ENCODE measurements at regions not wholly inside any gene's neighbourhood (a gene's known extent, or its start where the extent isn't known, plus 50 kb on each side); places are given as distances from the start of the nearest gene placed in this dataset.
"Not testable (repeated sequence)": the region's sequence is repeated elsewhere in the genome, so short reads cannot be mapped to it uniquely, and the experiment has no call there.

- intact Hi-C loops (cut with DNase I), result loop anchor here in 1 of 2 donors (10.0 kb wide), 1 partner anchor 151 kb away; the partner anchor contains the start of gene NANOS1
- Histone ChIP-seq H3K27ac (no peak overlapping the region), H3K4me1 (peaks cover 8% of the 10 kb centered on the region), H3K27me3 (ENCODE audit: insufficient read depth in 3 of 3, low read length in 2 of 3) (no peaks in the 10 kb centered on the region), H3K9me3 (no peaks in the 10 kb centered on the region), H3K4me3 (no peak overlapping the region), H3K36me3 (ENCODE audit: insufficient read depth in 1 of 2, low read depth in 1 of 2) (no peaks in the 10 kb centered on the region)
- WGBS, 3 donors, result 83 to 89% (median 86%) methylated on average over 2 of the region's 2 CpGs
- TF ChIP-seq CTCF (IDR thresholded peaks at IDR 0.05), result no peak
- DNase-seq (no peak), ATAC-seq (no peak)
Measured at GRCh38 chr10:118874171-118874570, 119.4 kb upstream of the CACUL1 start.

- ATAC-seq (peak; percentile 69 to 94 (median 90)), DNase-seq (no peak)
- Histone ChIP-seq H3K36me3 (ENCODE audit: insufficient read depth in 1 of 2, low read depth in 1 of 2) (no peaks in the 10 kb centered on the region), H3K9me3 (no peaks in the 10 kb centered on the region), H3K4me1 (peaks cover 8% of the 10 kb centered on the region), H3K27me3 (ENCODE audit: insufficient read depth in 3 of 3, low read length in 2 of 3) (no peaks in the 10 kb centered on the region), H3K4me3 (no peak overlapping the region), H3K27ac (peak overlapping the region; percentile 36)
- intact Hi-C loops (cut with DNase I), result loop anchor here in 1 of 2 donors (10.0 kb wide), 1 partner anchor 150 kb away; the partner anchor contains the start of gene NANOS1
- TF ChIP-seq CTCF (IDR thresholded peaks at IDR 0.05), result no peak
- WGBS, 3 donors, result 79 to 87% (median 80%) methylated on average over 1 of the region's 1 CpG
Measured at GRCh38 chr10:118875087-118875486, 120.3 kb upstream of the CACUL1 start.

GRCh38 chr10:118882741-118883140, 128.0 kb upstream of the CACUL1 start:
- no peak for TF ChIP-seq CTCF (IDR thresholded peaks at IDR 0.05)
- no peaks in the 10 kb centered on the region for H3K36me3 ChIP-seq (ENCODE audit: insufficient read depth in 1 of 2, low read depth in 1 of 2)
- no peaks in the 10 kb centered on the region for H3K27me3 ChIP-seq (ENCODE audit: insufficient read depth in 3 of 3, low read length in 2 of 3)
- intact Hi-C loops (cut with DNase I), result no loop called here
- no peaks in the 10 kb centered on the region for H3K4me1 ChIP-seq
- ATAC-seq, result no peak
- H3K27ac ChIP-seq, result no peak overlapping the region
- H3K9me3 ChIP-seq, result no peaks in the 10 kb centered on the region
- 91 to 94% (median 93%) methylated on average over 2 of the region's 2 CpGs for WGBS, 3 donors
- H3K4me3 ChIP-seq, result no peak overlapping the region
- no peak for DNase-seq

GRCh38 chr10:118892255-118892654, 137.3 kb upstream of the NANOS1 start:
- intact Hi-C loops (cut with DNase I), result no loop called here
- WGBS, 3 donors, result 19 to 42% (median 33%) methylated on average over 1 of the region's 1 CpG
- H3K9me3 ChIP-seq, result no peaks in the 10 kb centered on the region
- no peaks in the 10 kb centered on the region for H3K36me3 ChIP-seq (ENCODE audit: insufficient read depth in 1 of 2, low read depth in 1 of 2)
- no peaks in the 10 kb centered on the region for H3K4me1 ChIP-seq
- no peaks in the 10 kb centered on the region for H3K27me3 ChIP-seq (ENCODE audit: insufficient read depth in 3 of 3, low read length in 2 of 3)
- ATAC-seq (no peak), DNase-seq (no peak)
- TF ChIP-seq CTCF (IDR thresholded peaks at IDR 0.05), result no peak
- H3K27ac ChIP-seq, result no peak overlapping the region
- H3K4me3 ChIP-seq, result no peak overlapping the region

GRCh38 chr10:118894891-118895290, 134.6 kb upstream of the NANOS1 start:
- H3K36me3 ChIP-seq (ENCODE audit: insufficient read depth in 1 of 2, low read depth in 1 of 2); intact Hi-C loops (cut with DNase I); H3K4me3 ChIP-seq; H3K4me1 ChIP-seq; H3K27me3 ChIP-seq (ENCODE audit: insufficient read depth in 3 of 3, low read length in 2 of 3); DNase-seq; H3K27ac ChIP-seq; H3K9me3 ChIP-seq; ATAC-seq: not testable (repeated sequence)
- 93 to 95% (median 94%) methylated on average over 14 to 24 of the region's 25 CpGs for WGBS, 3 donors
